CD4-positive, alpha-beta T cell treated with Interleukin-17A for 4 hours (primary cell): ENCODE measurements at regions not wholly inside any gene's neighbourhood (a gene's known extent, or its start where the extent isn't known, plus 50 kb on each side); places are given as distances from the start of the nearest gene placed in this dataset.
"Not testable (repeated sequence)": the region's sequence is repeated elsewhere in the genome, so short reads cannot be mapped to it uniquely, and the experiment has no call there.

Source experiments
- DNase-seq: peaks from one replicate; pipeline ENCODE4 v3.0.0-alpha.2; 2020; ENCODE audit warnings: mixed read lengths

DNA sequence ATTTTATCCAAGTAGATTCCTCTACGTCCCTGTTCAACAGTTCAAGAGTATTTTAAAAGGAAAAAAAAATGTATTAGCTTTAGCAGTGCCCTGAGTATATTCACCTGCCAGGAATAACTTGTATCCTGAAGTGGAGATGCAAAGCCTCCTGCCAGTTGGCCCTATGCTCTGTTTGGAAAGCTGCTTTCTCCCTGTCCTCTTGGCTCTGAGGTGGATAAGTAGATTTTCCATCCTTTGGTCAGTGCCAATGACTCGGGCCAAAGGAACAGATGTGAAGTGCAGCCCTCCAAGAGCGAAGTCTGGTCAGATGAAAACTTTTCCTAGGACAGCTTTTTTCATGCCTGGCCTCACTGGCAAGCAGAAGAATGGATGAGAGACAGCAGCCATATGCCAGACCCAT, 839.9 kb upstream of the TENM4 start:
- no peak for DNase-seq

DNA sequence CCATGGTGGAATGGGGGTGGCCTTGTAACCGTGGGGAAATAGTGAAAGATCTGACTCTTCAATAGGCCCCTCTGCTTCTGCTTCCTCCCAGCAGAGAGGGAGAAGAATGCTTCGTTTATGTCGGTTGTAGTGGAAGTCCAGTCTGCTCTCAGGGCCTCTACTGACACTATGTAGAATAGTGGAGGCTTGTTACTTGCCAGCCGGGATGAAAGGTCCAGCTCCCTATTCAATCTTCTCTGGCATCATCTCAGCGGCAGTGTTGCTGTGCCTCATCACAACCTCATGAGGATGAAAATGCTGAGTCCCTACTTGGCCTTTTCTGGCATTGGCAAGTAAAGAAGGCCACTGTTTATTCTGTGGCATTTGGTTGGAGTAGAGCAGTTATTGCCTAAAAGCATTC, 820.9 kb upstream of the TENM4 start:
- DNase-seq = no peak

DNA sequence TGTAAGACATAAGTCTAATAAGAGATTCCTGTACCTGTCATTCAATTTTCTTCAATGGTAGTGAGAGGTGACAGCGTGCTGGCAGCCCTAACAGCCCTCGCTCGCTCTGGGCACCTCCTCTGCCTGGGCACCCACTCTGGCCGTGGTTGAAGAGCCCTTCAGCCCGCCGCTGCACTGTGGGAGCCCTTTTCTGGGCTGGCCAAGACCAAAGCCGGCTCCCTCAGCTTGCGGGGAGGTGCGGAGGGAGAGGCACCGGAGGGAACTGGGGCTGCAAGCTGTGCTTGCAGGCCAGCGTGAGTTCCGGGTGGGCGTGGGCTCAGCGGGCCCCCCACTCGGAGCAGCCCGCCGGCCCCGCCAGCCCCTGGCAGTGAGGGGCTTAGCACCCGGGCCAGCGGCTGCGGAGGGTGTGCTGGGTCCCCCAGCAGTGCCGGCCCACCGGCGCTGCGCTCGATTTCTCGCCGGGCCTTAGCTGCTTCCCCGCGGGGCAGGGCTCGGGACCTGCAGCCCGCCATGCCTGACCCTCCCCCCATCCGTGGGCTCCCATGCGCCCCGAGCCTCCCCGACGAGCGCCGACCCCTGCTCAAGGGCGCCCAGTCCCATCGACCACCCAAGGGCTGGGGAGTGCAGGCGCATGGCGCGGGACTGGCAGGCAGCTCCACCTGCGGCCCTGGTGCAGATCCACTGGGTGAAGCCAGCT, 816.6 kb upstream of the TENM4 start:
- not testable (repeated sequence) for DNase-seq

DNA sequence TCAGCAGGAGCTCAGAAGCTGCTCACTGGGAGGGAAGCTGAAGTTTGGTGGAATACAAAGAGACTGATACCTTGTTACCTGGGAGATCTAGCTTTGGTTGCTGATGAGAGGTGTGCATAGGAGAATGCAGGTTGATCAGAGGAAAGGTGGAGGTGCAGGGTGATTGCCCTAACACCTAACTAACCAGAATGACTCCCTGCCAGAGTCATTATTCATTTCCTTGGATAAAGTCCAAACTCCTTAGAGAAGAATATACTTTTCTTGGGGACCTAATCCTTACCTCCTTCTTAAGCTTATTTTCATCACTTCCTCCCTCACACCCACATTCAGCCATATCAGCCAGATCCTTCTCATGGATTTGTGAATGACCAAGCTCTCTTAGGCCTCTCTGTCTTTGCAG, 814.2 kb upstream of the TENM4 start:
- DNase-seq = no peak

DNA sequence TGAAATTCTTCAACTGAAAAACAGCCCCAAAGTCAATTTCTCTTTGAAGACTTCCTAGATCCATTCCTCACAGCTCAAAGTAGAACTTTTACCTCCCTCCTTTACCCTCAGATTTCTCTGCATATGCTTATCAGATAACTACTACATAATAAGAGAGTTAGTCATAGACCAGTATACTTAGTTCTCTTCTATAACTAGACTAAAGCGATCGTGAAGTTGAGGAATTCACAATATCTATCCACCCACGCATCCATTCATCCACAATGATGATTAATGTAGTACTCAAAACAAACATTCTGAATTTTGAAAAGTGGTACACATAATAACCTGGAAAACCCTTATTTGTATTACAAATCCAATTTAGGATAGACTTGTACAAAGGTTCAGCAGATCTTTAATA, 800.9 kb upstream of the TENM4 start:
- DNase-seq = no peak

DNA sequence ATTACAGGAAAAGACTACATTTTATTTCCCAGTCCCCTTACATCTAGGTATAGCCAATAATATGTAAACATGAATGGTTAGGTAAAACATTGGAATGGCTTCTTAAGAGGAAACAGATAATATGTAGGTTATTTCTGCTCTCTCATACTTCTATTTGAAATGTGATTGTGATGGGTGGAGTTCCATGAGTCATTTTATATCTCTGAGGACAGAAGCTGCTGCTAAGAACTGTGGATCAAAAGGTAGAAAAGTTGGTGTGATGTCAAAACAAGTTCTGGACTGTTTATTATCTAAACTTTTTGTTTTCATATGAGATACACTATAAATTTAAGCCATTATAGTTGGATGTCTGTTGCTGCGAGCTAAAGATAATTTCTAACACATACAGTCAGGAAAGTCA, 799.4 kb upstream of the TENM4 start:
- DNase-seq = no peak

DNA sequence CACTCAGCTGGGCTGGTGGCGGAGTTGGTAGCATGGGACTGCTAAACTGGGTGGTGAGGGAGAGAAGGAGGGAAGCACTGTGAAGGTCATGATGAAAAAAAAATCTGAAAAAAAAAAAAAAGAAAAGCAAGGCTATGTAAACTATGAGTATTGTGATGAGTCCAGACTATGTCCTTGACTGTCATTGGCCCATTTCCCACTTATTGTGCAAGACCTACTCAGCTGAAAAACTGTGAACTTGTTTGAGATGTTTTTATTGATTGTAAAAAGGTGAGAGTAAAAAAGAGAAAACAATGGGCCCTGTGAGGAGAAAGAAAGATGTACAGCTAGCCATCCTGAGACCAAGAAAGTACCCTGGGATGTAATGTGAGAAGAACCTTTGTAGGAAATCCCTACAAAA, 798.4 kb upstream of the TENM4 start:
- no peak for DNase-seq

DNA sequence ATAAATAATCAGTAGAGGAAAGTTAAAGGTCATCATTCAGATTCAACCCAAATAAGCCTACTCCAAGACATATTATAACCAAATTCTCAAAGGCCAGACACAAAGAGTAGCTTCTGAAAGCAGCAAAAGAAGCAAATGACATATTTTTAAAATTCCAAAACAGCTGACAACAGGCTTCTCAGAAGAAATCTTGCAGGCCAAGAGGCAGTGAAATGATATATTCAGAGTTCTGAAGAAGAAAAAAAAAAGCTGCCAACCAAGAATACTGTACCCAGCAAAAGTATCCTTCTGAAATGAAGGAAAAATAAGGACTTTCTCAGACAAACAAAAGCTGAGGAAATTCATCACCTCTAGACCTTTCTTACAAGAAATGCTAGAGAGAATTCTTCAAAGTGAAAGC, 787.1 kb upstream of the TENM4 start:
- no peak for DNase-seq

DNA sequence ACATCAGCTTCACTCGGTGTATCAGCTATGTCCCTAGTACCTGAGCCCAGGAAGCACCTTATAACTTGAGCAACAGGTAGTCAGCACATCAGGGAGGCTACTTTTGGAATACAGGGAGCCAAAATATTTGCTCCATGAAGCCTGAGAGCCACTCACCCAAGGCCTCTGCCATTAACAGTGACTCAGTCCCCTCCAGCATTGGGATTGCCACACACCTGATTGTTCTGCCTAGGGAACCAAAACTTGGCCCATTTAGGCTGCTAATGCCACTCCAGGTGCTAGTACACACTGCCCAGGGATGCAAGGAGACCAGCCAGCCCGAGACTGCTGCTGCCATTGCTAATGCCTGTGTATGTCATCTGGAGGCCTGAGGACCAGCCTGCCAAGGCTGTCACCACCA, 773.6 kb upstream of the TENM4 start:
- no peak for DNase-seq

DNA sequence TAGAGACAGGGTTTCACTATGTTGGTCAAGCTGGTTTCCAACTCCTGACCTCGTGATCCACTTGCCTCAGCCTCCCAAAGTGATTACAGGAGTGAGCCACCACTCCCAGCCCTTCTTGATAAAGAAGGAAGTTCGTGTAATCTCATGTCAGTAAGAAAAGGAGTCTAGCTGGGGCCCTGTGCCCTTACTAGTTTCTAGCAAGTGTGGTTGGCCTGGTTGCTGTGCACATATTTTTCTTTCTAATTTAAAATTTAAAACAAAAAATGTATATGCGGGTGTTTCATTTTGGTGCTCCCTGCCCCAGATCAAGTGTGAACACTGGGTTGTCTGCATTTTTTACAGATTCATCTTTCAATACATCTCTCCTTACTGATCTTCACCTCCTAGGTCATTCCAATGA, 770.8 kb upstream of the TENM4 start:
- no peak for DNase-seq

DNA sequence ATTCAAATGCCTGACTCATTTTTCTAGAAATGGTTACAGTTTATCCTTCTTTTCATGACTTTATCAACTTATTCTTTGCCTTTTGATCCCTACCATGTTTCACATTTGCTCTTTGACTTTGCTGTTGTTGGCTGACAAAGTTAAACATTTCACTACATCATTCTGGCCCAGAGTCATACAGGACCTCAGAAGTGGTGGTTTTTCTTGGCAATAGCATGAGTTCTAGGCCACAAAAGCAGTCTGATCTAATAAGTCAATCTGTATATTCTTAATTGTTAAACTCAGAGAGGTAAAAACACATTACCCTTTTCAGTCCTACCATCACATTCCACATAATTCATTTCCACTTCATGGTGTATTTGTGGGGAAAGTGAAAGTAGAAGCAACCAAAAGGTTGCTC, 763.2 kb upstream of the TENM4 start:
- DNase-seq = no peak

DNA sequence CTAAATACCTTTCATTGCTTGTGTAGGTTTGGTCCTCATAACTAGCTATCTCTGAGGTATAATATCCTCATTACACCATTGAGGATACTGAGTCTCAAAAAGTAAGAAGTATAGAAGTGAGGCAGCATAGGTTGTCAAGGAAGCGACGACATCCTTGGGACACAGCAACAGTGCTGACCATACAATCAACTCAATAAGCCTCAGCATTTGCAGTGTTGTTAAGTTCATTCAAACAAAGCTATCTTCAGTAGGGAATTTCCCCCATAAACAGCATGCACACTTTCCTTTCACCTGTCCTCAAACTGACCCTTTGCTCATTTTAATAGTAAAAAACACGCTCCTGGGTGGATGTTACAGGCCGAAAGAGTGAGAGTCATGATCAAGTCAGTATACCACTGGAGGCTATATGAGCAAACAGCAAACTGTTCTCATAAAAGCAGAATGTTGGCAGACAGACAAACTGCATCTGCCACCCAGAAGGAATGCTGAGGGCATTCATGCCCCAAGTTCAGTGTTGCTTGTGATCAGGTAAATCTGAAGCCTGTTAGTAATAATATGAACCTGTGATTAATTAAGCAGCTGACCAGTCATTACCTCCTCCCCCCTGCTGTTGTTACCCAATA, 756.2 kb upstream of the TENM4 start:
- DNase-seq = no peak

DNA sequence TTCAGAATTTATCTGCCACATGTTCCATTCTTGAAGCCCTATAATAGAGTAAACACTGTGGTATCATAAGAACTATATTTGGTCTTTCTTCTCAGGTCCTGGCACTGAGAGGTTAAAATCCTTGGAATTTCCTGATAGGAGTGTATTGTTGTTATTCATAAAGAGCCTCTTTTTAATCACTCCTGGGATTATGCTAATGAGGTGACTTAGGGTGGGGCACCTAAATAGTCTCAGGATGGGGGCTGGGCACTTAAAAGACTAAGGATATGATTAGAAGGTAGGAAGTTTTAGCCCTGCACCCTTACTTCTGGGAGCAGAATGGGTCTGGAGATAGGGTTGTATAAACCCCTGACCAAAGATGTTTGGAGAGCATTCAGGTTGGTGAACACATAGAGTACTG, 755.2 kb upstream of the TENM4 start:
- DNase-seq = no peak

DNA sequence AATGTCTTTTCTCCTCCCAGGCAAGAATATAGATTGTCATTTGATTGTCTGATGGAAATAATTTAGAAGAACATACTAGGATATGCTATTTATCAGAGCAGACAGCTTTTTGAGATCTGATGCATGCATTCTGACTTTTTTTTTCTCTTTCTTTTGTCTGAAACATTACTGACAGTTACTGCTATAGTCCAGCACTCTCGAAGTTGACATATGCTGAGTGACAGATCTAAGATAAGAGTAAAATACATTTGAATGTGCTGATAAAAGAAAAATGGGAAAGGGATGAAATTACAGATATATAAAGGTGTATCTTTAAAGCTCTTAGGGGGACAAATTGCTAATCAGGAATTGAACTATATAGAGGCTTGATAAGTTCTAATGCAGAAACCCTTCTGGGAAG, 753.8 kb upstream of the TENM4 start:
- no peak for DNase-seq

DNA sequence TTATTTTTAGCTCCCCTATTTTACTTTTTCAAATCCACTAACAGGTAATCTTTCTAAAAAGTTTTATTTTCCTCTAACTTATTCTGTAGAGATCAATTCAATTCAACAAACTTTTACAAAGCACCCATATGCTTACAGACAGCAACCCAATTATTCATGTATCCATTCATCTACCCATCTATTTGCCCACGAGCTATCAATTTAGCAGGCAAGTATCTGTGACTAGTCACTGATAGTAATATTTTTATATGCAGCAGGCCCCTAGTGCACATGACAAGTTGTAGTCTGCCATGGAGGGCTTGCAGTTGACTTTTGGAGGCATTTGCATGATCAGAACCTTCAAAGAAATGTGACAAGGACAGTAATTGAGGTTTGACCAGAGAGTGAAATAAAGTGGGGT, 753.2 kb upstream of the TENM4 start:
- no peak for DNase-seq

DNA sequence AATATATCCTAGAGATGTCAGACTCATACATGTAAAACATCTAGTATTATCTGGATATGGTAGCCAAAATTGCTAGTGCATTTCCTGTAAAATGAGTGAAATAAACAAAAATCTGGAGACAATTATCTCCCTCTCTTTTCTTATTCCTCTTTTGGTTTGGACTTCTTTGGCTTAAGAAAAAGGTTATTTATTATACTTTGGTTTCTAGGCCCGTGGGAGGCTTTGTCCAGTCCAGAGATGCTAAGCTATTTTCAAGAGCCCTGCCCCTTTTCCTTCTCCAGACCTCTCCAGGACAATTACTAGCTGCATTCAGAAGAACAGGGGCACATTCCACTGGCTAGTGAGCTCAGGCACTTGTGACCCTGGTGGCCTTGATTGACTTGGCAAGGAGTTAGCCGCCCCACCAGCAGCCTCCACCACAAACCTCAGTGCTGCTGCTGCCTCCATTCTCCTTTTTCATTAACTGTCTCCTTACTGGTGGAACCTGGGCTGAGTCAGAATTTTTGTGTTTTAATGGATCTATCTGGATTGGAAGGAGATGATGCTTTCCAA, 747.3 kb upstream of the TENM4 start:
- no peak for DNase-seq

DNA sequence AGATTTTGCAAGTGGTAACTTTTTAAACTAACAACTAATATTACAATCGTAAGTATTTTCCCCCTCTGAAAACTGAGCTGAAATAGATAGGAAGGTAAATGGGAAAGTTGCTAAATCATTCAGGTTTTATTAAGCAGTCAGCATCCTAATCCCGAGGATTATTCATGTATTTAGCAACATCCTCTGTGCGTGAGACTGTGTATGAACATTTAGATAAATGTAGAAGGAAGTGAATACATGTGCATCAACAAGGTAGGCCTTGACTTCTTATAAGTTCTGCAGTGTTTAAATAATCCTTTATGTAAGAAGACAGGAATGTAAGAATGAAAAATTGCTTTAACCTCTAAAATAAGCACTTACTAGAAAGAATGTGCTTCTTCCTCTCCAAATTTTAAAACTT, 745.9 kb upstream of the TENM4 start:
- DNase-seq = no peak

DNA sequence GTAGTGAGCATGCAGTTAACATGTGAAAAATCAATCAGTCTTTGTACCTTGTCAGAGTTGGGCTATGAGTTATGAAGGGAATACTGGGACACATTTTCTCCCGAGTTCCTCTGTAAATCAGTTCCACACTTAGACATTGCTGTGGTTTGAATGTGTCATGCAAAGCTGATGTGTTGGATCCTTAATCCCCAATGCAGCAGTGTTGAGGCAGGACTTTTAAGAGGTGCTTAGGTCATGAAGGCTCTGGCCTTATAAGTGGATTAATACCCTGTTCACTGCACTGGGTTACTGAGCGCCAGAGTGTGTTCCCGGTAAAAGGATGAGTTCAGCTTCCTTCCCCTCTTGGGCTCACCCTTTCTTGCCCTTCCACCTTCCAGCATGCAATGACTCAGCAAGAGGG, 742.1 kb upstream of the TENM4 start:
- DNase-seq = no peak

DNA sequence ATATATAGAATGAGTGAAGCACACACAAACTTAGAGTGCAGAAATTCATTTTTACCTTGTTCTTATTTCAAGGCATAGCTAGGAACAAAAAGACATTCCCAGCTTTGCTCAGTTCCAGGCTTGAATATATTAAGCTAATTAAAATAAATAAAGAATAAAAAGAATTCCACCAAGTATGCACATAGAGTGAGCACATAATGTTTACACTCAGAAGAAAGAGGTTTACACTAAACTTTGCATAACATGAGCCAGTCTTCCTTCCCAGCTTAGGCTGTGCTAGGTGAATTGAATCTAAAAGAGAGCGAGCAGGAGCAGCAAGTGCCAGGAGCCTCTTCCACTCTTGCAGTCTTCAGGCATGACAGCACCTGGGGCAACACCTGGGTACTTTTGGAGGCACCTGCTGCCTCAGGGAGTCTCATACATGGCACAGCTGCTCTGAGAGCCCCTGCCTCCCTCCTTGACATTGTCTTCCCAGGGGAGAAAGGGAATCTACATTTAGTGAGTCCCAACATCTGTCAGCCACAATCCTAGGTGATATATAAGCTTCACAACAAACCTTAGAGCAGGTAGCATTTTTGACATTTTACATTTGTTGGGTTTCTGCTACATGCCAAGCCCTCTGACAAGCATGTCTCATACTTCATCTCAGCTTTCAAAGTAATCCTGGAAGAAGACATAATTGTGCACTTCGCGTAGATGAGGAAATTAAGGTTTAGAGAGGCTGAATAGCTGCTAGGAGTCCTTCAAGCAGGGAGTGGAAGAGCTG, 732.7 kb upstream of the TENM4 start:
- DNase-seq = no peak

DNA sequence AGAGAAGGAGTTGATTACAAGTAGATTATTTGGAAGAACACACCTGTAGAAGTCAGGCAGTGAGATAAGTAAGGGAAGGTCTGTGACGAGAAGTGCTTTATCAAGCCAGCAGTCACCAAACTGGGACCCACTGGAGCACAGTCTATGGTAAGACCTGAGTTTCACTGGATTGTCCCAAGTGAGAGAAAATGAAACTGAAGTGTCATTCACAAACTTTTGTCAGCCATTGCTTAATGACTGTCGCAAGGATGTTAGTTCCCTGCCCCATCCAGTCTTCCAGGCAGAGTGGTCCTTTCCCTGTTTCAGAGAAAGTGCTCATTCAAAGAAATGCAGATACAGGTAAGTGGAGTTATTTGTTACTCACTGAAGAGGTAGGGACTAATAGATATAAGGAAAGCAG, 728.0 kb upstream of the TENM4 start:
- no peak for DNase-seq

DNA sequence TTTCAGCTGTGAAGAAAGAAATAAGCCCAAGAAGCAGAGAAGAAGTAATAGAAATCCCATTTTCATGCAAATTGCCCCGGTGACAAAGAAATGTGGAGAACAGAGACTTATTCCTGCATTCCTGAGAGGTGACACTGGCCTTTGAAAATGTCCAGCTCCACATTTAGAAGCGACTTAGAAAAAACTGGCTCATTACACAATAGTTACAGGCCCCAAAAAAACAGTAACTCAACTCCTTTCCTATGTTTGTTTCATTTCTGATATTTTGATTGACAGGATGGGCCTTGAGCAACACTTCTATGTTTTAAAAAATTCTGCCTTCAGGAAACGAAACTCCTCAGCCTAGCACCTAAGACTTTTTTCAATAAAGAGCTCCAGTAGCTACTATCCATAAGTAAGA, 726.9 kb upstream of the TENM4 start:
- no peak for DNase-seq

DNA sequence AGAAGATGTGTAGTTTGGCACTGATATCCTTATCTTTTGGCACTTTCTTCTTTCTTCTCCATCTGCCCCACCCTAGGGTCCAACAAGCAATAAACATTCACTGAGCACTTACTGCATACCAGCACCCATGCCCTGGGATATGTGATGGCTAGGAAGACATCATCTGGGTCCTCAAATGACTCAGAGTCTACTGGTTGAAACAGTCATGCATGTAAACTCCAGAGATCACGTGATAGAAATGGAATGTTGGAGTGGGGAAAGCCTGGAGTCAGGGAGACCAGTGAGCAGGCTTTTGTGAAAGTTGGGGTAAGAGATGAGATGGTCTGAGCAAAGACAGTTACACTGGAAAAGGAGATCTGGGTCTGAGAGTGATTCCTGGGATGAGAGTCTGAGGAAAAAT, 724.9 kb upstream of the TENM4 start:
- no peak for DNase-seq

DNA sequence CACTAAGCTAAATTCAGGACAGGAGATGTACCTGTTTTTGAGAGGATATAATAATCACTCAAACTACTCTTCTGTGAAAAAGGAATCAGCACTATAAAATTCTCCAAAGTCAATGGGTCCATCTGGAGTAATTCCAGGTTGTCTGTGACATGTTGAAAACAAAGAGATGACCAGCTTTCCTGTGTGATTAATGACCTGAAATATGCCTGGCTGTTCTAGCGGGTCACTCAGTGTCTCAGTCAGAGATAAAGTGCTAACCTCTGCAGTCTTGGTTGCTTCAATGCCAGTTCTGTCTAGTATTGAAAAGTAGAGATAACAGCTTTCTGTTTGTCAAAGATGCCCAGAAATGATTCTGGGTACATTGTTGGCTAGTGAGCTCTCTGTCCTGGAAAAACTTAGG, 722.6 kb upstream of the TENM4 start:
- no peak for DNase-seq

DNA sequence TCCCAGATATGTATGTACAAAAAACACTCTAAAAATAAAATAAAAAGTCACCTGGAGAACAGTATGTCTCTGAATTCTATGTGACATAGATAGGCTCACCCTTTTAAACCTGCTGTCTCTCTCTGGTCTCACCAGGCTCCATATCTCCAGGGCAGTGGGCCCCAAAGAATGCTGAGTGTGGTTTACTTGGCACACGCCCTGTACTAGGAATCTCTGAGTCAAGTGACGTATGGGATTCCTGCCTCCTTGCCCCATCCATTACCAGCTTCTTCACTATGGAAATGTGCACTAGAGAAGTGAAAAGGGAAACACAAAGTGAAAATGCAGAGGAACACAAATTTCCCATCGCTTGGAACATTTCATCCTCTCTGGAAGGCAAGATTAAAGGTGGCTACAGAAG, 722.2 kb upstream of the TENM4 start:
- DNase-seq = no peak
